GM21717 (cell line): ENCODE measurements at regions not wholly inside any gene's neighbourhood (a gene's known extent, or its start where the extent isn't known, plus 50 kb on each side); places are given as distances from the start of the nearest gene placed in this dataset.
"Not testable (repeated sequence)": the region's sequence is repeated elsewhere in the genome, so short reads cannot be mapped to it uniquely, and the experiment has no call there.

ENCODE experiments used
- ATAC-seq: cut with Tn5 transposase; IDR thresholded peaks from one replicate; pipeline ENCODE4 v1.9.1; 2021; ENCODE audit warnings: mild to moderate bottlenecking, moderate library complexity; ENCODE audit not compliant: unreplicated experiment

DNA sequence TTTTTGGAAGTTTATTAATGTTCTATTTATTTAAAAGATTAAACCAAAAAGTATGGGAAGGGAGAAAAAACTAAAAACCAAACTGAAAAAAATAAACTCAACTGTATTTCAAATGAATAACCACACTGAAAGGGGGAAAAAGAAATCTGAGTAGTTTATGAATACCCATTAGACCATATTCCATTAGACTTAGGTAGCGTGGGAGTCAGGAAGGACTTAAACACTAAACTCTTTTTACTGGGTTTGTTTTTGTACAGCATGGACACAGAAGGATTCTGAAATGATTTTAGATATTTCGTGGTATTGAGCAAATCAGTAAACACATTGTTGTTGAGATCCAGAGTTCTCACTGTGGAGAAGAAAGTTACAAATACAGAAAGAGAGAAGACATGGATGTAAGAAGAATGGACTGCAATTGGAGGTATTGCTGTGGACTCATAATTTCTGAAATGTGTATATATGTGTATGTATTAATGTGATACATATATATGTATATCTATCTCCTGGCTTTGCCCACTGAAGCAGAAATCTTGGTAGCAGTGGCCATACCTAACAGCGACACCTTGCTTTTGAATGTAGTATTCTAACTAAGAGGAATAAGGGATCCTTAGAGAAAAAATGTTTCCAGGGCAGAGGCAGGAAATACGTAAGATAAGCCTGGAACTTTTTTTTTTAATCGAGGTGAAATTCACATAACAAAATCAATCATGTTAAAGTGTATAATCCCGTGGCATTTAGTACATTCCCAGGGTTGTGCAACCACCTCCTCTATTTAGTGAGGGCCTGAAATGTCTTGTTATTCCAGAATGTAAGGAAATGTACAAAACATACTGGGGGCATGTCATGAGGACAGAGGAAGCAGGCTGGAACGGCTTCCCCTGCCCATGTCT is 228.8 kb downstream of the SMARCA2 start:
- no peak for ATAC-seq

DNA sequence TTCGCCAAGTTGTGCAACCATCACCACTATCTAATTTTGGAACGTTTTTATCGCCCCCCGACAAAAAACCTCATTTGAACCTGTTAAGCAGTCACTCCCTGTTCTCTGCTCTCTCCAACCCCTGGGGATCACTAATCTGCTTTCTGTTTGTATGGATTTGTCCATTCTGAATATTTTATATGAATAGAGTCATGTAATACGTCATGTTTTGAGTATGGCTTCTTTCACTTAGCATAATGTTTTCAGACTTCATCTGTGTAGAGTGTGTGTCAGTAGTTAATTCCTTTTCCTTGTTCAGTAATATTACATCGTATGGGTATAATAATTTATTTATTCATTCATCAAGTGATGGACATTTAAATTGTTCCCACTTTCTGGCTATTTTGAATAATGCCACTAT is 232.2 kb downstream of the SMARCA2 start:
- no peak for ATAC-seq

DNA sequence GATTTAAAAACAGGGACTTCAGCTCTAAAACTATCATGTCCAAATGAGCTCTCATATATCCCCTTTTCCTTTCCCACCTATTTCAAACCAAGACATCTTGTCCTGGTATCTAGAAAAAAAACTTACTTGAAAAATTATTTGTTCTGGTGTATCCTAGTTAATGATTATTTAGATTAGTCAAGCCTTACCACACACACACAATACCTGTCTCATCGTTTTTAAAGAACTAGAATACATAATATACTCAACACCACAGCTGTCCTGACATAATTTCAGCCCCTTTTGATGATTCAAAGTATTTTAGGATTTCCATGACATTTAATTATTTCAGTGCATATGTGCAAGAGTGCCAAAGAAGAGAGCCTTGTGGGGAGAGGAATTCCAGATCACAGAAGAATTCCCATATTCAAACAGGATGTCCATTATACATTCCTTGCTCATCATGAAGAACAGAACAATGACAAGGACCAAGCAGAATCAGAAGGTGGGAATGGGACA is 233.7 kb downstream of the SMARCA2 start:
- no peak for ATAC-seq

DNA sequence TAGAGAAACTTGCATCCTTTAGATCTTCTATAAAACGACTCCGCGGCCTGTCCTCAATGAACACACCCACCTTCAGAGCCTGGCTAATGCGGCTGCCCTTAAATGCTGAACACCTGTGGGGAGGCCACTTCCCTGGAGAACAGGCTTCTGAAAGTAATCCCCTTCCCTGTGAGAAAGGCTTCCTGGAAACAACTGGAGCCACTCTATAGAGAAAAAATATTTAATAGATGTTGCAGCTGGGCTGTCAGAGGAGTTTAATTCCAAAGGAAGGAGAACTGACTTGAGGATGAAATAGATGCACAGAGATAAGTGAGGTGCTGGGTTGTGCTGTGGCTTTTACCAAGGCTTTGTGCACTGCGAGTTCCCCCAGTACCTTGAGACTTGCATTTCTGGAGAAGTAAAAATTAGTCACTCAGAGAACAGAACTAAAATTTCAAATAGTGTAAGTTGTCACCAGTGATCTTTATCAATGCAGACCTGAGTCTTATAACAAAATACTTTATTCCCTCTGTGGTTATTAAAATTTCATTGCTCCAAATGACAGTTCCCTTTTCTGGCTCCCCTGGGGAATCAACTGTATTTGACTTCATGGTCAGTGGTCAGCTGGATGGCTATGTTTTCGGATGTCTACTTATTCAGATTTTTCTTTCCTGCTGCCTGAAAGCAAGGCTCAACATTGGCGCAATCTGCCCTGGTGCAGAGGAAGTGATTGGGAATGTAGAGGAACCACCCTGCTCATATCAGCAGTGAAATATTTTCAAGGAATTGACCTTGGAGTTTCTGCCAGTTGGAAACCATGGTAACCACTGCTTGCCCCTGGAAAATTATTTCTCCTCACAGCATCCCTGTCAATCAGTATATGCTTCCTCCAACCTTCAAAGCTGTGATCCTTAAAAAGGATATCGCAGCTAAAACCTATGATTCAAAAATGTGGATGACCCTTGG is 238.8 kb downstream of the SMARCA2 start:
- no peak for ATAC-seq

DNA sequence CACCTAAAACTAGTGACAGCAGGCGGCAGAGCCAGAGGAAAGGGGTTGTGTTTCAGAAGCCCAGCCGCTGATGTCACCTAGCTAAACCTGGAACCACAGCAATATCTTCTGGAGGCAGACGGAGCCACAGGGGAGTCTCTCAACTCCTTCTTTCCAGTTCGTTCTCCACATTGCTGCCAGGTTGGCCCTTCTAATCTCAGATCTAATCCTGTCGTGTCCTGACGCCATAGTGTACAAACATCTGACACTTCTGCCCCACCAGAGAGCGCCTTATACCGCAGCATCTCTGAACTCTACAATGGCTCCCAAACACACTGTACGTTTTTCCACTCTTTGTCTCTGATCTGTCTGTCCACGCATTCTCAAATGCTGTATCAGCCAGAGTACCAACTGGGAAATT is 240.0 kb downstream of the SMARCA2 start:
- ATAC-seq = no peak

DNA sequence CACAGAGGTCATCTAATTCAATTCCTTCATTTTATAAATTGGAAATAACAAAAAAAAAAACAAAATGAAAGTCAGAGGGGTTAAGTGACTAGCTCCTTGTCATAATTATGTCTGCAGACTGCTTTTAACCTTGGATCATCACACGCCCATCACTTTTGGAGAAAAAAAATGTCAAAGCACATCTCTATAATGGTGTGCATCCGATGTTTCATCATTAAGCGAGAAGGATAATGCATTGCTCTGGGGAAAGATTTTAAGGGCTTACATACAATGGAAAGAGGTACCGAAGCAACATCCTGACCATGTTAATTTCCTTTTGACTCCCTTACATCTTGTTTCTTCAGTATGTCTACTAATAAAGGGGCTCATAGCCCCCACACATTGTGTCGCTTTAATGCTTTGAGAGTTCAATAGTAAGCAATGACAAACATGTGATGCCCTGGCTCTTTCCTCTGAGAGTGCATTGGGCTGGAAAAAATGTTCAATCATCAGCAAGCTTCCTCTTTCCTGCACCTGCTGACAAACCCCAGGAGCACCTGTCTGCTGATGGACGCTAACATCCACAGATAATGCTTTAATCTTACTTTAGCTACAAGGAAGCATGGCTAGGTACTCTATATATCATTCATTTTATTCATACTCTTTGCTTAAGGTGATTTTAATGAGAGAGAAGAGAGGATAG is 242.2 kb downstream of the SMARCA2 start:
- ATAC-seq = no peak

DNA sequence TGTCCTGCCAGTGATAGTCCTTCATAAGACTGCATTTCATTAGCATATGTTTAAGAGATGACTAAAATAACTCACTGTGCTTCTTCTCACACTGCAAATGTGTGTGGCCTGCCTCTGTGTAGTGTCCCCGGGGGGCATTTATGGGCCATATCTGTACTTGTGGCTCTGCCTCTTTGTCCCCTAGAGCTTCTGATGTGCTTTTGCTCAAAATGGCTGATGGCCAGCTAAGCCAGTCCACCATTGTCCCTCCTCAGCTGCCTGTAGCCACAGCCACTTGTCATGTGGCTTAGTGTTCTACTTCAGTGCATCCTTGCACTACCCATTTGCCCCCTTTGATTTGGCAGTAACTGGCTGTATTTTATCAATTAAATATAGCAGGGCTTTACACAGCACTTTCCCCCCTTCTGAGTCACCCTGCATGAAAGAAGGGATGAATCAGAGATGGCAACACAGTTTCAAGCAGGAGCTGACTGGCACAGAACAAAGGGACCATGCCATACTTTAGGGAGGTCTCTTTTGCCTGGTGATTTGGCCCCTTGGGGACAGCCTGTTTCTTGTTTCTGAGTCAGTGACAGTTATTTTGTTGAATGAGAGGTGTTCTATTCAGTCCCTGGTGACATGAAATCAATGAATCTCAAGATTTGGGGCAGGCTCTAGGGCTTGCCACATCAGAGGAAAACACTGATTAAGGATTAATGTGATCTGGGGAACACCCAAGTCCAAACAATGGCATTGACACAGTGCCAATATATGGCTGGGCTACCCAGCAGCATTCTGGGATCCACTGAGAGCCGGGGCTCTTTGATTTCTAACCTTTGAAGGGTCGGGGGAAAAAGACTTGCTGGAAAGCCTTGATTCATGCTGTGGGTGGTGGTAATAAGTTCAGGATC is 245.5 kb downstream of the SMARCA2 start:
- no peak for ATAC-seq

DNA sequence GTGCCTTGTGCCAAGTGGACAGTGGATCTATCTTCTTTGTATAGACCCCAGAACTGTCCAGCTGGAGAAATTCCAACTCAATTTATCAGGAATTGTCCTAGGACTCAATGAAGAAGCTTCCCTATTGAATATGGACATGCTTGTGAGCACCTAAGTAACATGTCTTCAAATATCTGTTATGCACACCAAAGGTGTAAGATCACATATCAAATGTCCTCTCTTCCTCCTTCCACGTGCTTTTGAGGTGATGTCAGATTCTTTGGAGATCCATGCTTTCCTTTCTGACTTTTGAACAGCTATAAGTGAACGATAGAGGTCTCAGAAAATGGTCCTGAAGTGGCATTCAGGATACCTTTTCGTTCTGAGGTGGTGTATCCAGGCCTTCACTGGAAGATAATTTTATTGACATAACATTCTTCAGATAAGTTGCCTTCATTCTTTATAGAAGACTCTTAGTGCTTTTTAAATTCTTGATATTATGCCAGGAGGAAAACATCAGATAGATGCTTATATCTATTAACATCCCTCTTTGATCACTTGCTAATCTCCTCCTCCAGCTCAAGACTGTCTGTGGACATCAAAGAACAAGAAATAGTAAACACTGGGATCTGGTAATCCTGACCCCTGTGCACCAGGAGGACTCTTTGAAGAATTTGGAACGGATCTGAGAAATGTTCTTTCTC is 246.4 kb downstream of the SMARCA2 start:
- ATAC-seq = no peak

DNA sequence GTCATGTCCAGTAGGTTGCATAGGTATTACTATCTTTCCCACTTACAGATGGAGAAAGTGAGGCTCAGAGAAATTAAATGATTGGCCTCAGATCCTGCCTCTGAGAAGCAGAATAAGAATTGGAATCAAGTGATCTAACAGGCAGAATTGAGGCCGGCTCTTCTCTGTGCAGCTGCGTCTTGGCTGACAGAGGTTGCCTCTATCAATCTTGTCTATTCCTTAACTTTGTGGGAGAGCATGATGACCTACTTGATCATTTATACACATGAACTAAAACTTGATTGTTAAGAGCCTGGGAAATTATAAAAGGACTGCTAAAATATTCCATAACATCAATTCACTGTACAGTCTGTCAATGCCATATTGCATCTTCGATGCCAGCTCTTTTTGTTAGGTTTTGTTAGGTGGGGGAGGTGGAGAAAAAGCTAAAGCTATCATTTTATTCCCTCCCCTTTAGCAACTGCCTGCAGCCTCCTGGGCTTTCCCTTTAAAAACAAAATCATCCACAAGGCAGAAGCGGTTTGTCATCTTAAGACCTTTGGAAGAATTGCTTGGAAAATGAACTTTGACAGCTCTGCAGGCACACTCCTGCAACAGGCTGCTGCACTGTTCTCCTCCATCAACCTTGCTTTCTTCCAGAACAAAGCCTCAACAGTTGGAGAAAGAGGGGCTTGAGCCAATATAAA is 247.4 kb downstream of the SMARCA2 start:
- no peak for ATAC-seq

DNA sequence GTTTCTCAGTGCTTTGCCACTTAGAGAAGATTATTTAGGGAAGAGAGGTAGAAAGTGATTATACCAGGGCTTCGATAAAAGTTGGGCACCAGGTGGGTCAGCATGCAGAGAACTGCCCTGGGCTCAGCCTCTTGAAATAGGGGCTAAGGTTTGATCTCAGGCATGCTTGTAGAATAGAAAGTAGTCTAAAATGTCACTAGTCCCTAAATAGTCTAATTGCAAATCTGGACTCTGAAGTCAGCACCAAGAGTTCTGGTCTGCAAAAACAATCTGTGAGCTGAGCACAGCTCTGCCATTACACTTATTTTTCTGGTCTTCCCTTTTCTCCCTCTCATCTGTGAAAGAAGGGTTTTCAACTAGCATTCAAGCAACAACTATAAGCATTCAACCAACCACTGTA is 248.0 kb downstream of the SMARCA2 start:
- no peak for ATAC-seq

DNA sequence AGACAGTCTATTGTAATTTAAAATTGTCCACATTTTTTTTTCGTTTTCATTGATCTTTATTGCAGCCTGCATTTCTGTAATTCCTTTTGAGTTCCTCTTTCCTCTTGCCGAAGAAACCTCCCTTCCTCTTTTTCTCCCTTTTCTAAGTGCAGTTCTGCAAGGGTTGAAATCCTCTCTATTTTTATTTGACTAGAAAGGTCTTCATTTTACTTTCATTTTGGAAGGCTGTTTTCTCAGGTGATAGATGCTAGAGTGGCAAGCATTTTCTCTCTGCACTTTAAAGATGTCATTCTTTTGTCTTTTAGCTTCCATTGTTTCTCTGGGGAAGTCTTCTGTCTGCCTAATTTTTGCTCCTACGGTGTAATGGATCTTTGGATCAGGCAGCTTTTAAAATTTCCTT is 248.5 kb downstream of the SMARCA2 start:
- no peak for ATAC-seq

DNA sequence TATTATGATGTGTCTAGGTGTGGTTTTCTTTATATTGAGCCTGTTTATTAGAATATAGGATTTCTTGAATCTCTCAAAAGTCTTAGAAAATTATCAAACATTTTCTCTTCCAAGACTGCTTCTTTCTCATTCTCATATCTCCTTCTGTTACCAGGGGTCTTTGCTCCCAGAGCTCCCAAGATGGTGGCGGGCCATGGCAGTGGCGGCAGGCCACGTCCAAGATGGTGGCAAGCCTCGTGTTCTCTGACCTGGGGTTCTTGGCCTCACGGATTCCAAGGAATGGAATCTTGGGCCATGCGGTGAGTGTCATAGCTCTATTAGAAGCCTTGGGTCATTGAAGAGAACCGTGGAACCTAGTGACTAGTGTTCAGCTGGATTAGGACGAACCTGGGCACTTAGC is 248.9 kb downstream of the SMARCA2 start:
- no peak for ATAC-seq

DNA sequence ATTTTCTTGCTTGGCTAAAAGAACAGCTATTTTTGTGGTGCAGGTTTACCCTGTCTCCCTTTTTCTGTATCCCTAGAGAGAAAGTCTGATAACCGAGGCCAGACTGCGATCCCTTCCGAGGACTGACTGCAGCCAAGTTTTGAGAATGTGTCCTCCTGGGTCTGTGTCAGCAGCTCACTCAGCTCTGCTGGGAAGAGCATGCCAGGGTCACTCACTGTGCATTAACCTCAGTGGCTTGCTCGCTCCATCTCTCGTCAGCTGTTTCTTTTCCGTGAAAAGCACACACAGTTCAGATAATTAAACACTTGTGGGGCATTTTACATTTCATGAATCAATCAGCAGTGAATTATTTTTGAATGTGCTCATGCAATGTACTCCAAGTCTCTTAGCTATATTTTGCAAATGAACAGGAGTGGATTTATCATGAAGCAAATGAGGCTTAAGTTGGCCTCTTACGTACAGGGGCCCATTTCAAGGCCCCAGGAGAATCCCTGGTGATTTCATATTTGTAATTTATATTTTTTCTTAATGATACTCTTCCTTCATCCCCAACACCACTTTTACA is 252.1 kb downstream of the SMARCA2 start:
- ATAC-seq = no peak

DNA sequence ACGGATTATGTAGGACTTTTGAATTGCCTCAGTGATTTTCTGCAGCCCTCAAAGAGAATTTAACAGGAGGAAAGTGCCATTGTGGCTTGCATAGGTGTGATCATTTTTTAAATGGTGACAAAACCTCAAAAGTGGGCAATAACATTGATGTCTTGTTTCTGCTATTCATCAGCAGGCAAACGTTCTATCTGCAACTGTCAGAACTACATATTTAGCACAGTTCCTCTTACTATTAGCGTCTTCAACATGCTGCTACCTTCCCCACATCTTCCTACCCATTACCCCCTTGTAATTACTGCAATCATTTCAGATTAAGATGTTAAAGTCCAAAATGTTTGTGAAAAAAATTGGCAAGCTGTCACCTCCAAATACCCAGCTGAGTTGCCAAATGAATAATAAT is 254.6 kb downstream of the SMARCA2 start:
- no peak for ATAC-seq

DNA sequence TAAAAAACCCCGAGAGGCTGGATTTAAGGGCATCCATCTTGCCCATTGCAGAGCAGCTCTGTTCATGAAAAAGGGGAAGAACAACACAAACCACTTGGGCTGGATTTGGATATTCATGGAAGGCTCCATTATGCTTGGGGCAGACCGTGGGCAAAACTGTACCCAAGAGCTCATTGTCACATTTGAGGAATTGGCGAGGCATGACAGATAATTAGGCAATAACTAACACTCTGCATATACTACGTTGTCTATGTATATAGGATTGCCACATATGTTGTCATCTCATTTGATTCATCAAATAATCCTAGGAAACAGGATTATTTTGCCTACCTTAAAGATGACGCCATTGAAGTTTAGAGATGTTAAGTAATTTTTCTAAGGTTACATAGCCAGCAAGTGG is 255.4 kb downstream of the SMARCA2 start:
- no peak for ATAC-seq

DNA sequence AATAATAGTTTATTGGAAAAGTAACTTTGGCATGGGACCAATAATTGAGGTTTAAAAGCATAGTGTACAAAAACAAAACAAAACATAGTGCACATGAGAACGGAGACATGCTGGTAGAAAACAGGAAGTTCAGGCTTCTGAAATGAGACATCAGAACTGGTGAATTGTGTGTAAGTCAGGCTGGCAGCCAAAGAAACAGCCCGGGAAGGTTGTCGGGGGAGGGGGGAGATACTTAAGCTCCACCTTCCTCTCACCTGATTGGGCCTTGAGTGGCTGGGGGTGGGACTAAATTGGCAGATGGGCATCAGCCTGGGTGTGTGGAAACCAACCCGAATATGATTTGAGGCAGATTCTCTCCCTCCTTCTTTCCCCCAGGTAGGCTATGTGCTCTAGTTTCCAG is 256.3 kb downstream of the SMARCA2 start:
- ATAC-seq = peak; percentile 74

DNA sequence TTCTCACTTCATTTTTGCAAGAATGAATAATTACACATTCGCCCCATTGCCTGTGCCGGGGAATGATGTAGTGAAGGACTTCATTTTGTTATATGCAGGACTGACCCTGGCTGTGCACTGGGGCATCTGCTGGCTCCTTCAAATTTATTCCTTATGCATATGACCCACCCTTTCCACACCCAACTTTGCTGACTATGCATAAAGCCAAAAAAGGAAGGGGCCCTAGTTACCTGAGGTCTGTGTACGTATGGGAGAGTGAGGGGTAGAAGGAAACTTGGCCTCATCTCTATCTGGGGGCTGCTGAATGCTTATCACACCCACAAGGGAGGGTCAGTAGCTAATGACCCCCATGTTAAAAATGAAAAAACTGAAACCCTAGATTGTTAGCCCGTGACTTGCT is 259.6 kb downstream of the SMARCA2 start:
- no peak for ATAC-seq

DNA sequence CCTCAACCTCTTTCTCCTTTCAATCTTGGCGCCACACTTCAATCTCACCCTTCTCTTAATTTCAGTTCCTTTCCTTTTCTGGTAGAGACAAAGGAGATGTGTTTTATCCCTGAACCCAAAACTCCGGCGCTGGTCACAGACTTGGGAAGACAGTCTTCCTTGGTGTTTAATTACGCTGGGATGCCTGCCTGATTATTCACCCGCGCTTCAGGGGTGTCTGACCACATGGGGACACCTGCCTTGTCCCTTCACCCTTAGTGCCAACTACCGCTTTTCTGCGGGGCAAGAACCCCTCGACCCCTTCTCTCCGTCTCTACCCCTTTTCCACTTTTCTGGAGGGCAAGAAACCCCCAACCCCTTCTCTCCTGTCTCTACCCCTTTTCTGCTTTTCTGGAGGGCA is 261.1 kb downstream of the SMARCA2 start:
- ATAC-seq = no peak

DNA sequence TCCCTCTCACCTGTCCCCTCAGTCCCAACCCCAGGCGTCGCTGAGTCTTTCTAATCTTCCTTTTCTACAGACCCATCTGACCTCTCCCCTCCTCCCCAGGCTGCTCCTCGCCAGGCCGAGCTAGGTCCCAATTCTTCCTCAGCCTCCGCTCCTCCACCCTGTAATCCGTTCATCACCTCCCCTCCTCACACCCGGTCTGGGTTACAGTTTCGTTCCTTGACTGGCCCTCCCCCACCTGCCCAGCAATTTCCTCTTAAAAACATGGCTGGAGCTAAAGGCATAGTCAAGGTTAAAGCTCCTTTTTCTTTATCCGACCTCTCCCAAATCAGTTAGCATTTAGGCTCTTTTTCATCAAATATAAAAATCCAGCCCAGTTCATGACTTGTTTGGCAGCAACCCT is 262.0 kb downstream of the SMARCA2 start:
- ATAC-seq = not testable (repeated sequence)
